GM19193 (cell line): ENCODE measurements at regions not wholly inside any gene's neighbourhood (a gene's known extent, or its start where the extent isn't known, plus 50 kb on each side); places are given as distances from the start of the nearest gene placed in this dataset.
A peak's percentile ranks its signal among the peaks of the same experiment; 100 is the strongest.

ENCODE experiments used
- POLR2A ChIP-seq: IDR thresholded peaks from 4 replicates; pipeline ENCODE4 v1.6.1; 2011; ENCODE audit not compliant: insufficient read depth, insufficient read length; ENCODE audit errors: extremely low read depth

DNA sequence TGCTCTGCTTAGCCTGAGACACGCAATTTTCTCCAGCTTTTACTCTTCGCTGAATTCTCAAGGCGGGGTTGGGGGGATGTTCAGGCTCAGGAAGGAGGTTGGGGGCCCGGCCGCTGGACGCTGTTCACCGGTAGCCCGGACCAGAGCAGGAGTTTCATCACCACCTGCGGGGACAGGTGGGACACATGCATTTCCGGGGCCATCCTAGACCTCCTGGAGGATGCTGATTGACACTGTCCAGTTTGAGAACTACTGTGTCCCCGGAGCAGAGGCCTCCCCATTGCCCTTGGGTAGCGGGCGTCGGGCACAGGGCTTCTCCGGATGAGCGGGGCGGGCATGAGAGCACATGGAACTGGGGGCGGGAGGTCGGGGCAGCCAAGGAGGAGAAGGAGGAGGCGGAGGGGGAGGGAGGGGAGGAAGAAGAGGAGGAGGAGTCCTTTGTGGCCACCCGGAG, 144.0 kb upstream of the GRK3 start:
- no peak for TF ChIP-seq POLR2A

DNA sequence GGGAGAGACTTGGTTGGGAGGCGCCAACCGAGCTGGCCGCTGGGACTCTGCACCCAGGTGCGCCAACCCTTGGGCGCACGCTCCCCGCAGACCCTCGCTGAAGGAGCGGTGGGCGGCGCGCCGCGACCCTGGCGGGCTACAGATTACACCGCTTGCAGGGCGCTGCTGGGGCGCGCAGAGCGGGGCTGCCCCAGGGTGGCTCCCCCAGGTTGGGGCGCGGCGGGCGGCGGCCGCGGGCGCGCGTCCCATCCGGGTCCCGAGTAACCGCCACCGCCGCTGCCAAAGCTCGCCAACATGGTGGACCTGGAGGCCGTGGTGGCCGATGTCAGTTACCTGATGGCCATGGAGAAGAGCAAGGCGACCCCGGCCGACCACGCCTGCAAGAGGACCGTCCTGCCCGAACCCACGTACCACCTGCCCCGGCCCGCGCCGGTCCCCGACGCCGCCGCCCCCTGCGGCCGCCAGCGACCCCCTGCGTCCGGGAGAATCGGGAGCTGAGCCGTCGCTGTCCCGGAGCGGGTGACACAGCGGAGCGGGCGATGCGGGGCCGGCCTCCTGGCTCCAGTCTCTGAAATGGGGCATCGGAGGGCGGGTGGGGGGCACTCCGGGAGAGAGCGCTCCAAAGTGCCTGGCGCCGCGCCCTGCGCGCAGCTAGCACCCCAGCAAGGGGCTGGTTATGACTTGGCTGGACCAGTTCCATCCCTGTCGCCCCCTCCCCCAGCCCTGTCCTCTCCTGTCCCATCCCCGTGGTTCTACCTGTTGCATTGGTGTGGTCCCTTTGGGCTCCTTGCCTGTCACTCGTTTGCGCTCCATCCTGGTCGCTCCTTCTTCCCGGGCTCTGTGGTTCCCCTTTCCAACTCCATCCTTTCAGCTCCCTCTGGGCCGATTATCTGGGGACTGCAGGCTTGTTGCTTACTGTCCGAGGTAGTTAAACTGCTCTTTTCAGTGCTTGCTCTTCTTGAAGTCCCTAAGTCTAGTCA, 143.3 kb upstream of the GRK3 start:
- TF ChIP-seq POLR2A = no peak

DNA sequence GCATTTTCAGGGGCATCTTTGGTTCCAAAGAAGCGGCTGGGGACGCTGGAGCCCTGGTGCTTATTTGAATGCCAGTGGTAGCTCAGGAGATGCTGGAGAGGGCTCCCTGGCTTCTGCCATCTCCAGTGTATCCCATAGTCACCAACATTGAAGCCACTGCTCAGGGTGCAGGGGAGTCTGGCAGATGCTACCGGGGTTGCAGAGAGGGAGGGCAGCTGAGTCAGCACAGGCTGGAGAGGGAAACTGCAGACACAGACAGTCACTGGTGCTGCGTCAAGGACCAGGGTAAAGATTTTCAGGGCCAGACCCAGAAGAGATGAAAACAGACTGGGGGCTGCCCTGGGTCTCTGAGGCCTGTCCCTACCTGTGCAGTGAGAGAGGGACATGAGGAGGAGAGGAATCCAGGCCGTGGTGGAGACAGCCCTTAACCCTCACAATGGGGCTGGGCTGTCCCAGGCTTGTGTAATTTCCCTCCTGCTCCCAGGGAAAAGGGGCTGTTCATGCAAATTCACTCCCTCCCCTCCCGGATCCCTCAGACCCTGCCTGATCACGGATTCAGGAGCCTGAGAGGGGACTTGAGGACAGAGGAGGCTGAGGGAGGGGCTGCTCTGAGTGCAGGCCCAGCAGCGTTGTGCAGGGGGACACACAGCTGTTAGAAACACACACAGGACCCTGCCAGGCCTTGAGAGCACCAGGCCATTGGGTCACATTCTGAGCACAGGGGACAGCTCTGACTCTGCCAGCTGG, 126.9 kb upstream of the GRK3 start:
- no peak for TF ChIP-seq POLR2A

DNA sequence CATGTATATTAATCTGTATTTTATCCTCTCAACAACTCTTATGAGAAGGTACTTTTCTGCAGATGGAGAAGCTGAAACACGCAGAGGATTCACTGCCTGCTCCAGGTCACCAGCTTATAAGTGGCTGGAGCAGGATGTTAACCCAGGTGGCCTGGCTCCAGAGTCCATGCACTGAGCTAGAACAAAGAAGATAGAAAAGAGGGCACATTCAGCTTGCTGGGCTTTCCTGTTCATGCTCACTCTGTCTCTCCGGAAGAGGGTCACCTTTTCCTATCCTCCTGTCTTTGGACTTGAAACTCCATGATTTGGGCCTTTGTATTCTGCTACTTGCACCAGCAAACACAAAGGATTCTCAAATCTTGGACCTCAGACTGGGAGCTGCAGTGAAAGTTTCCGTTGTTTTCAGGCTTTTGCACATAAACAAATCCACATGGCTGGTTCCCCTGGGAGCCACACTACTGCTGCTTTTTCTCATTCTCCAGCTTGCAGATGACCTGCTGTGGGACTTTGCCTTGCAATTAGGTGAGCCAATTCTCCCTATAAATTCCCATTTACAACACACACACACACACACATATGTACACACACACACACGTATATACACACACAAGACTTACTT, 117.3 kb upstream of the GRK3 start:
- TF ChIP-seq POLR2A = no peak

GRCh38 chr22:25447686-25448434, 116.6 kb upstream of the GRK3 start:
- peak; percentile 73 for TF ChIP-seq POLR2A

DNA sequence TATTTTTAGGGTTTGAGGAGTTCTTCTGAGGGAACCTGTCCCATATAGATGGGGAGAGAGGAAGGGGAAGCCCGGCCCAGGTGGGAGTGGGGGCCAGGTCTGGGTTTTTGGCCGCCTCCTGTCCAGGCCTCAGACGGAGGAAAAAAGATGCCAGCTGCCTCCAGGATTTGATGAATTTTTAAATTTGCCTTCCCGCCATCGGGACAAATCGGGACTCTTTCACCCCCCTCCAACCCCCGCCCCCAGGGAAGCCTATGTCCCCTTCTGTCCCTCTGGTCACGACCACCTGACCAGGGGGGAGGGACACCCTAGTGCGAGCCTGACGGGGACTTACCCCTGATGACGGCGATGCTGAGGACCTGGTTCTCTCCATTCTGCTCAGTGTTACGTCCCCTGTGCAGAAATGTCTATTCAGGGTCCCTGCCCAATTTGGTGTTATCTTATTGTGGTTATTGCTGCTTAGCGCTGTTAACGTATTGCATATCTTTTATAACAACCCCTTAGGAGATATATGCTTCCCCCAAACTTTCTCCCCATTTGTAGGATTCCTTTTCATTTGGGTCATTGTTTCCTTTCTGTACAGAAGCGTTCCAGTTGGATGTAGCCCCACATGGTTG, 115.9 kb upstream of the GRK3 start:
- no peak for TF ChIP-seq POLR2A

DNA sequence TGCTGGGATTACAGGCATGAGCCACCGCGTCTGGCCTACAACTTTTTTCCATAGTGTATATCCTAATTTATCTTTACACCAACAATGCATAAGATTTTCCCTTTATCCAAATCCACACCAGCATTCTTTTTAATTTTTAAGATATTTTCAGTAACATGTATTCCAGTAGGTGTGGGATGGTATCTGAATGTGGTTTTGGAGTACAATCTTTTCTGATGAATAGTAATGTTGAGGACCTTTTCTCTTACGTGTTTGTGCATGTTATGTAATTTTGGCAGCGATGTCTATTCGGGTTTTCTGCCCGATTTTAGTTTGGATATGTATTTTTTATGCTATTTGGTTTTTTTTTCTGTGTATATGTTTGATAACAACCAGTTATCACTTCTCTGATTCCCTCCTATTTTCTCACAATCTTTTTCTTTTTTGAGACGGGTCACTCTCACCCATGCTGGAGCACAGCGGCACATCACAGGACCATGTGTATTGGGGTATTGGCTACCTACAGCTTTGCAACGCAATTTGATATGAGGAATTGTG, 114.6 kb upstream of the GRK3 start:
- no peak for TF ChIP-seq POLR2A

GRCh38 chr22:25451480-25452114, 112.9 kb upstream of the GRK3 start:
- no peak for TF ChIP-seq POLR2A

DNA sequence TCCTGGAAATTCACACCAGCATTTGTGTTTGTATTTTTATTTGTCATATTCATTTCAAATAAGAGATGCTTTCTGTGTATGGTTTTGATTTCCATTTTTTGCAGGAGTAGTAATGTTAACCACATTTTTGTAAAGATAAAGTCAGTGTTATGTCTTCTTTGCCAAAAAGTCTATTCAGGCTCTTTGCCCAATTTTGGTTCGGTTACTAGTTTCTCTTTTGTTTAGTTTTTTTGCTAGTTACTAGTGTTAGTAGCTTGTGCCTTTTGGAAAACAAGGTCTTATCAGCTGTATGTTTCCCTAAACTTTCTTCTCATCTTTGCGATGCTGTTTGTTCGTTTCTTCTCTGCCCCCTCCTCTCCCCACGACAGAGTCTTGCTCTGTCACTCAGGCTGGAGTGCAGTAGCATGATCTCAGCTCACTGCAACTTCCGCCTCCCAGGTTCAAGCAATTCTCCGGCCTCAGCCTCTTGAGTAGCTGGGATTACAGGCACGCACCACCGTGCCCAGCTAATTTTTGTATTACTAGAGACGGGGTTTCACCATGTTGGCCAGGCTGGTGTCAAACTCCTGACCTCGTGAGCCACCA, 112.3 kb upstream of the GRK3 start:
- no peak for TF ChIP-seq POLR2A

DNA sequence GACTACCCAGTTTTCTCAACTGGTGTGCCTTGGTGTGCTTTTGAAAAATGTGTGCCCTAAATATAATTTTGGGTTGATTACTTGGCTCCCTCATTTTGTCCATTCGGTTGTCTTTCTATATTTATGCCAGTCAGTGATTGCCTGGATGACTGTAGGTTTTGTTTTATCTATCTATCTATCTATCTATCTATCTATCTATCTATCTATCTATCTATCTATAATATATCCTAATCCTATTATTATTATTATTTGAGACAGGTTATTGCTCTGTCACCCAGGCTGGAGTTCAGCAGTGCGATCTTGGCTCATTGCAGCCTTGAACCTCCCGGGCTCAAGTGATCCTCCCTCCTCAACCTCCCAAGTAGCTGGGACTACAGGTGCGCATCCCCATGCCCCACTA, 111.4 kb upstream of the GRK3 start:
- TF ChIP-seq POLR2A = no peak

DNA sequence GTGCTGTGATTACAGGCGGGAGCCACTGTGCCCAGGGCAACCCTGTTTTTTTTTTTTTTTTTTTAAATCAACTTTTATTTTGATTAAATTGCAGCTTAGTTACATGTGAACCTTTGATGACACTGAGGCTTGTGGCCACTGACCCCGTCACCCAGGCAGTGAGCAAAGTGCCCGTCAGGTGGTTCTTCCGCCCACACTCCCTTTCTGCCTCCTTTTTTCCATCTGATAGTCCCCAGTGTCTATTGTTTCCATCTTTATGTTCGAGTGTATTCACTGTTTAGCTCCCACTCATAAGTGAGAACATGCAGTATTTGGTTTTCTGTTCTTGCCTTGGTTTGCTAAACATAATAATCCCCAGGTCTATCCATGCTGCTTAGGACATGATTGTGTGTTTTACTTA, 110.9 kb upstream of the GRK3 start:
- TF ChIP-seq POLR2A = no peak

DNA sequence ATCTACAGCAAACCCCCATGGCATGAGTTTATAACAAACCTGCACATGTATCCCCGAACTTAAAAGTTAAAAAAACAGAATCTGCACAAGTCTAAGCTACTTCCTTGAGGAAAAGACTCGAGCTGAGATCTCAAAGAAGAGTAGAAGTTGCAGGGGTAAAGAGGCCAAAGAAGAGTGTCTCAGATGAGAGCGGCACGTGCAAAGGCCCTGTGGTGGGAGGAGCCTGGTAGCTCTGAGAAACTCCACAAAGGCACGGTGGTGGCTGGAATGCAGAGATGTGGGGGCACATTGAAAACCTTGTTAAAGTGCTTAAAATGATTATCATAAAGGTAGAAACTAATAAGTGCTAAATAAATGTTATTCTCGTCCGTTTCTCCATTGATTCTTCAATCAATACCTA, 103.2 kb upstream of the GRK3 start:
- no peak for TF ChIP-seq POLR2A

GRCh38 chr22:25465949-25466348, 98.5 kb upstream of the GRK3 start:
- TF ChIP-seq POLR2A = no peak
